ENCODE measurements at regions not wholly inside any gene's neighbourhood (a gene's known extent, or its start where the extent isn't known, plus 50 kb on each side); places are given as distances from the start of the nearest gene placed in this dataset.

GRCh38 chr11:23957314-23957713 lies 539.5 kb upstream of the LUZP2 start:
- POLR2A ChIA-PET (ENCODE audit: low non-redundant PET) = no interaction called here
- CTCF ChIA-PET = no interaction called here
- Histone ChIP-seq H3K9me3 (ENCODE audit: low read depth, low read length, poor library complexity, severe bottlenecking) (no peaks in the 10 kb centered on the region), H3K4me3 (ENCODE audit: low read depth, low read length, poor library complexity, severe bottlenecking) (no peak overlapping the region), H3K27me3 (replicated peaks; ENCODE audit: insufficient read depth, low read depth, low read length, poor library complexity) (no peaks in the 10 kb centered on the region), H3K27ac (ENCODE audit: low read depth, low read length, poor library complexity, severe bottlenecking) (no peak overlapping the region), H3K4me1 (ENCODE audit: insufficient read depth, low read length, poor library complexity, severe bottlenecking) (no peaks in the 10 kb centered on the region), H3K36me3 (ENCODE audit: insufficient read depth, low read length, poor library complexity, severe bottlenecking) (no peaks in the 10 kb centered on the region)
- BruUV-seq (replicated peaks) = no TSS peak
- intact Hi-C loops (cut with micrococcal nuclease; ENCODE audit: unreplicated experiment) = no loop called here
- no peak for TF ChIP-seq EZH2 (IDR thresholded peaks at IDR 0.05; ENCODE audit: borderline replicate concordance, low read depth, low read length, poor library complexity, severe bottlenecking)
- TF ChIP-seq CTCF (conservative IDR thresholded peaks at IDR 0.05; ENCODE audit: low read depth, low read length) = no peak
- no peak for DNase-seq (ENCODE audit: low spot score)

- no peak for DNase-seq (ENCODE audit: low spot score)
- Histone ChIP-seq H3K9me3 (ENCODE audit: low read depth, low read length, poor library complexity, severe bottlenecking) (no peaks in the 10 kb centered on the region), H3K27me3 (replicated peaks; ENCODE audit: insufficient read depth, low read depth, low read length, poor library complexity) (no peaks in the 10 kb centered on the region), H3K4me3 (ENCODE audit: low read depth, low read length, poor library complexity, severe bottlenecking) (no peak overlapping the region), H3K36me3 (ENCODE audit: insufficient read depth, low read length, poor library complexity, severe bottlenecking) (no peaks in the 10 kb centered on the region), H3K4me1 (ENCODE audit: insufficient read depth, low read length, poor library complexity, severe bottlenecking) (no peaks in the 10 kb centered on the region), H3K27ac (ENCODE audit: low read depth, low read length, poor library complexity, severe bottlenecking) (no peak overlapping the region)
- ChIA-PET POLR2A (ENCODE audit: low non-redundant PET) (no interaction called here), CTCF (no interaction called here)
- no peak for TF ChIP-seq CTCF (conservative IDR thresholded peaks at IDR 0.05; ENCODE audit: low read depth, low read length)
- TF ChIP-seq EZH2 (IDR thresholded peaks at IDR 0.05; ENCODE audit: borderline replicate concordance, low read depth, low read length, poor library complexity, severe bottlenecking) = no peak
- no TSS peak for BruUV-seq (replicated peaks)
- intact Hi-C loops (cut with micrococcal nuclease; ENCODE audit: unreplicated experiment) = no loop called here
Observed at GRCh38 chr11:23959462-23959861, 537.4 kb upstream of the LUZP2 start.

GRCh38 chr11:23961503-23962338 lies 535.1 kb upstream of the LUZP2 start:
- CTCF ChIA-PET = no interaction called here
- TF ChIP-seq CTCF (conservative IDR thresholded peaks at IDR 0.05; ENCODE audit: low read depth, low read length) (no peak), EZH2 (IDR thresholded peaks at IDR 0.05; ENCODE audit: borderline replicate concordance, low read depth, low read length, poor library complexity, severe bottlenecking) (no peak)
- no TSS peak for BruUV-seq (replicated peaks)
- no peaks in the 10 kb centered on the region for H3K36me3 ChIP-seq (ENCODE audit: insufficient read depth, low read length, poor library complexity, severe bottlenecking)
- POLR2A ChIA-PET (ENCODE audit: low non-redundant PET) = no interaction called here
- no peaks in the 10 kb centered on the region for H3K4me1 ChIP-seq (ENCODE audit: insufficient read depth, low read length, poor library complexity, severe bottlenecking)
- no peak overlapping the region for H3K4me3 ChIP-seq (ENCODE audit: low read depth, low read length, poor library complexity, severe bottlenecking)
- no peaks in the 10 kb centered on the region for H3K27me3 ChIP-seq (replicated peaks; ENCODE audit: insufficient read depth, low read depth, low read length, poor library complexity)
- DNase-seq (ENCODE audit: low spot score) = no peak
- intact Hi-C loops (cut with micrococcal nuclease; ENCODE audit: unreplicated experiment) = no loop called here
- no peaks in the 10 kb centered on the region for H3K9me3 ChIP-seq (ENCODE audit: low read depth, low read length, poor library complexity, severe bottlenecking)
- no peak overlapping the region for H3K27ac ChIP-seq (ENCODE audit: low read depth, low read length, poor library complexity, severe bottlenecking)
